Frontal cortex (tissue), 4 donors: ENCODE measurements at regions not wholly inside any gene's neighbourhood (a gene's known extent, or its start where the extent isn't known, plus 50 kb on each side); places are given as distances from the start of the nearest gene placed in this dataset. TPM values are rescaled to one million over a fixed set of nuclear protein-coding genes. Genes with fewer than 3 reads are reported as not detected.
"Not testable (repeated sequence)": the region's sequence is repeated elsewhere in the genome, so short reads cannot be mapped to it uniquely, and the experiment has no call there.

Experiments
- DNase-seq, 2 donors: peaks; one replicate each; pipeline ENCODE4 v3.0.0; 2012; ENCODE audit warnings: low spot score in 2 of 2
- FAIRE-seq: peaks from 2 replicates; lab custom pipeline; 2012; peaks lifted over from hg19 to GRCh38; lab: Jason Lieb, UNC
- small RNA-seq: library from RNA; depleted of rRNA; stranded (forward); fragments of <200 nt; gene quantifications from one replicate; pipeline ENCODE3, GENCODE V24; 2014
- donor health status: control.
- donor health status: control.
- donor health status: control.

- no peak for FAIRE-seq
Observed at GRCh38 chrX:80929251-80929650, 119.6 kb upstream of the BRWD3 start.

GRCh38 chrX:80917919-80918318 lies 108.2 kb upstream of the BRWD3 start:
- FAIRE-seq = no peak
- no peak for DNase-seq

More at GRCh38 chrX:80929251-80929650, 119.6 kb upstream of the BRWD3 start:
- DNase-seq = no peak

- DNase-seq, FAIRE-seq: not testable (repeated sequence)
Observed at GRCh38 chrX:80912351-80912750, 102.7 kb upstream of the BRWD3 start.

- no peak for DNase-seq
- FAIRE-seq = no peak
Observed at GRCh38 chrX:80879916-80880315, 70.2 kb upstream of the BRWD3 start.

- DNase-seq (no peak), FAIRE-seq (no peak)
Observed at GRCh38 chrX:80879143-80879542, 69.5 kb upstream of the BRWD3 start.

GRCh38 chrX:80876877-80877276 lies 67.2 kb upstream of the BRWD3 start:
- DNase-seq (peak in 1 of 2 donors; percentile 2), FAIRE-seq (peak; percentile 65)

Small RNA genes in the stretch of these regions (small RNA-seq; reads per million reads assigned to genes)
- gene RNU6-493P = not detected
